ENCODE measurements at regions not wholly inside any gene's neighbourhood (a gene's known extent, or its start where the extent isn't known, plus 50 kb on each side); places are given as distances from the start of the nearest gene placed in this dataset.

DNA sequence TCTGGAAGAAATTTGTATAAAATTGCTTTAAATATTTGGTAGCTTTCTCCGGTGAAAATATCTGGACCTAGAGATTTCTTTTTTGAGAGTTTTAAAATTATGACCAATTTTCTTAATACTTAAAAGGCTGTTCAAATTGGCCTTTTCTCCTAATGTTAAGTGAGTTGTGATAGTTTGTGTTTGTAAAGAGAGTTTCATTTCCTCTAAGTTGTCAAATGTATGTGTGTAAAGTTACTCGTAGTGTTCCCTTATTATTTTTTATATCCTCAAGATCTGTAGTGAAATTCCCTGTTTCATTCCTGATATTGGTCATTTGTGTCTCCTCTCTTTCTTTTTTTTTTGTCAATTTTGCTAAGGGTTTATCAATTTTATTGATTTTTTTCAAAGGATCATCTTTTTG lies 92.6 kb upstream of the CTNNB1 start:
- no CpG with 5 or more reads among the region's 2 CpGs for WGBS (ENCODE audit: extremely low coverage, insufficient read length, low lambda C conversion rate)
- no peak overlapping the region for H2BK20ac ChIP-seq (ENCODE audit: low read depth, low read length, poor library complexity, severe bottlenecking)
- H3K9ac ChIP-seq (ENCODE audit: extremely low read depth, insufficient read length, low read length) = no peak overlapping the region
- H2BK15ac ChIP-seq (ENCODE audit: low read depth, low read length) = no peak overlapping the region
- H3K36me3 Mint-ChIP-seq (ENCODE audit: insufficient read depth in 1 of 3, low read depth in 3 of 3) = no peaks in the 10 kb centered on the region
- no peaks in the 10 kb centered on the region for H3K79me2 ChIP-seq (ENCODE audit: insufficient read depth, low read length)
- H3K27ac Mint-ChIP-seq = no peak overlapping the region
- H3K9me3 Mint-ChIP-seq = no peaks in the 10 kb centered on the region
- no peak overlapping the region for H3K14ac ChIP-seq (ENCODE audit: insufficient read depth, low read length)
- TF ChIP-seq, protein P1, sequence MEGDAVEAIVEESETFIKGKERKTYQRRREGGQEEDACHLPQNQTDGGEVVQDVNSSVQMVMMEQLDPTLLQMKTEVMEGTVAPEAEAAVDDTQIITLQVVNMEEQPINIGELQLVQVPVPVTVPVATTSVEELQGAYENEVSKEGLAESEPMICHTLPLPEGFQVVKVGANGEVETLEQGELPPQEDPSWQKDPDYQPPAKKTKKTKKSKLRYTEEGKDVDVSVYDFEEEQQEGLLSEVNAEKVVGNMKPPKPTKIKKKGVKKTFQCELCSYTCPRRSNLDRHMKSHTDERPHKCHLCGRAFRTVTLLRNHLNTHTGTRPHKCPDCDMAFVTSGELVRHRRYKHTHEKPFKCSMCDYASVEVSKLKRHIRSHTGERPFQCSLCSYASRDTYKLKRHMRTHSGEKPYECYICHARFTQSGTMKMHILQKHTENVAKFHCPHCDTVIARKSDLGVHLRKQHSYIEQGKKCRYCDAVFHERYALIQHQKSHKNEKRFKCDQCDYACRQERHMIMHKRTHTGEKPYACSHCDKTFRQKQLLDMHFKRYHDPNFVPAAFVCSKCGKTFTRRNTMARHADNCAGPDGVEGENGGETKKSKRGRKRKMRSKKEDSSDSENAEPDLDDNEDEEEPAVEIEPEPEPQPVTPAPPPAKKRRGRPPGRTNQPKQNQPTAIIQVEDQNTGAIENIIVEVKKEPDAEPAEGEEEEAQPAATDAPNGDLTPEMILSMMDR (conservative IDR thresholded peaks at IDR 0.05) = no peak
- no peak overlapping the region for H2BK120ac ChIP-seq (ENCODE audit: low read depth, low read length, poor library complexity, severe bottlenecking)
- no peak overlapping the region for H3T11ph ChIP-seq (ENCODE audit: low read length)
- no peak overlapping the region for H4K5ac ChIP-seq (ENCODE audit: insufficient read length, low read depth, low read length)
- H3K4me1 ChIP-seq (ENCODE audit: insufficient read depth, low read length) = no peaks in the 10 kb centered on the region
- H3K27me3 ChIP-seq (ENCODE audit: insufficient read depth, low read length) = no peaks in the 10 kb centered on the region; the same call in 1 of the 2 replicates
- no peaks in the 10 kb centered on the region for H3K9me3 ChIP-seq (ENCODE audit: control insufficient read depth, low read depth, low read length)
- no peak overlapping the region for H2BK12ac ChIP-seq (ENCODE audit: insufficient read length, low read depth, low read length)
- no peak overlapping the region for H2BK5ac ChIP-seq (ENCODE audit: insufficient read length, low read length)
- no peak overlapping the region for H3K4me3 Mint-ChIP-seq
- H3K4me2 ChIP-seq (ENCODE audit: insufficient read depth, insufficient read length, low read length) = no peak overlapping the region
- no peak overlapping the region for H2AFZ ChIP-seq (ENCODE audit: low read length)
- H4K8ac ChIP-seq (replicated peaks; ENCODE audit: insufficient read length, low read depth, low read length) = no peak overlapping the region
- no peak overlapping the region for H4K91ac ChIP-seq (ENCODE audit: insufficient read length, low read depth, low read length)
- H3K23ac ChIP-seq (ENCODE audit: insufficient read length, low read depth, low read length) = no peak overlapping the region
- peaks cover 5% of the 10 kb centered on the region for H3K27me3 Mint-ChIP-seq (ENCODE audit: low read depth)
- H3K4me1 Mint-ChIP-seq = peaks cover 7 to 11% of the 10 kb centered on the region in 2 experiments; a peak in 2 of 4 replicates
- no peak overlapping the region for H3K4ac ChIP-seq (ENCODE audit: low read depth, low read length)
- DNase-seq = no peak
- H3K27ac ChIP-seq (ENCODE audit: insufficient read length, low read depth, low read length) = no peak overlapping the region
- H3K18ac ChIP-seq (ENCODE audit: insufficient read length, low read depth, low read length) = no peak overlapping the region
- H3K56ac ChIP-seq (ENCODE audit: insufficient read length, low read depth, low read length) = no peak overlapping the region
- no peaks in the 10 kb centered on the region for H4K20me1 ChIP-seq (ENCODE audit: control insufficient read depth, insufficient read depth, insufficient read length)
- no peaks in the 10 kb centered on the region for H3K79me1 ChIP-seq (ENCODE audit: insufficient read depth, low read depth, low read length, poor library complexity, severe bottlenecking)
- H3K23me2 ChIP-seq (ENCODE audit: insufficient read length, low read depth, low read length, poor library complexity, severe bottlenecking) = no peaks in the 10 kb centered on the region
- H2AK5ac ChIP-seq (ENCODE audit: insufficient read length, low read length) = no peak overlapping the region

All from H9 (cell line).